ENCODE measurements at regions not wholly inside any gene's neighbourhood (a gene's known extent, or its start where the extent isn't known, plus 50 kb on each side); places are given as distances from the start of the nearest gene placed in this dataset.

- TF ChIP-seq CTCF (IDR thresholded peaks at IDR 0.05; ENCODE audit: low read depth, low read length): no peak
Observed at GRCh38 chr18:2108591-2108990, 462.7 kb downstream of the METTL4 start.

GRCh38 chr18:2111456-2111855 is 459.8 kb downstream of the METTL4 start:
- TF ChIP-seq CTCF (IDR thresholded peaks at IDR 0.05; ENCODE audit: low read depth, low read length): no peak
- H3K4me3 ChIP-seq (ENCODE audit: low read depth, low read length): no peak overlapping the region

More at GRCh38 chr18:2108591-2108990, 462.7 kb downstream of the METTL4 start:
- no peak overlapping the region for H3K4me3 ChIP-seq (ENCODE audit: low read depth, low read length)

- TF ChIP-seq CTCF (IDR thresholded peaks at IDR 0.05; ENCODE audit: low read depth, low read length): no peak
- H3K4me3 ChIP-seq (ENCODE audit: low read depth, low read length): no peak overlapping the region
Observed at GRCh38 chr18:2112435-2113045, 458.8 kb downstream of the METTL4 start.

- no peak overlapping the region for H3K4me3 ChIP-seq (ENCODE audit: low read depth, low read length)
- no peak for TF ChIP-seq CTCF (IDR thresholded peaks at IDR 0.05; ENCODE audit: low read depth, low read length)
Observed at GRCh38 chr18:2114289-2114688, 457.0 kb downstream of the METTL4 start.

GRCh38 chr18:2114765-2115164 is 456.5 kb downstream of the METTL4 start:
- no peak for TF ChIP-seq CTCF (IDR thresholded peaks at IDR 0.05; ENCODE audit: low read depth, low read length)
- H3K4me3 ChIP-seq (ENCODE audit: low read depth, low read length): no peak overlapping the region

GRCh38 chr18:2121224-2121623 is 450.1 kb downstream of the METTL4 start:
- H3K4me3 ChIP-seq (ENCODE audit: low read depth, low read length): no peak overlapping the region
- TF ChIP-seq CTCF (IDR thresholded peaks at IDR 0.05; ENCODE audit: low read depth, low read length): no peak

- H3K4me3 ChIP-seq (ENCODE audit: low read depth, low read length): no peak overlapping the region
- no peak for TF ChIP-seq CTCF (IDR thresholded peaks at IDR 0.05; ENCODE audit: low read depth, low read length)
Observed at GRCh38 chr18:2123077-2123476, 448.2 kb downstream of the METTL4 start.

Measured in WI38 (cell line).